Mesendoderm (in vitro differentiated cells): ENCODE measurements at regions not wholly inside any gene's neighbourhood (a gene's known extent, or its start where the extent isn't known, plus 50 kb on each side); places are given as distances from the start of the nearest gene placed in this dataset.
A peak's percentile ranks its signal among the peaks of the same experiment; 100 is the strongest.

Experiments
- DNase-seq: peaks from one replicate; pipeline ENCODE4 v3.0.0; 2013
- H2AK5ac ChIP-seq: 2 replicates; pipeline ENCODE4 v1.6.1; 2013; ENCODE audit warnings: low read length, inconsistent platforms
- H2BK120ac ChIP-seq: 2 replicates; pipeline ENCODE4 v1.6.1; 2013; ENCODE audit warnings: low read depth, mild to moderate bottlenecking, low read length, moderate library complexity, mixed read lengths
- H2BK15ac ChIP-seq: replicated peaks from 2 replicates; pipeline ENCODE4 v1.6.1; 2013; ENCODE audit warnings: low read depth, mild to moderate bottlenecking, moderate library complexity
- H2BK5ac ChIP-seq: 2 replicates; pipeline ENCODE4 v1.6.1; 2013; ENCODE audit warnings: low read length, inconsistent platforms
- H3K18ac ChIP-seq: 2 replicates; pipeline ENCODE4 v1.6.1; 2013; ENCODE audit warnings: mild to moderate bottlenecking, low read length, mixed read lengths
- H3K23ac ChIP-seq: one replicate; pipeline ENCODE4 v1.6.1; 2013; ENCODE audit warnings: low read length
- H3K27ac ChIP-seq: 2 replicates; pipeline ENCODE4 v1.5.1; 2013; ENCODE audit warnings: low read depth, mild to moderate bottlenecking, inconsistent platforms, low read length, moderate library complexity
- H3K27me3 ChIP-seq: 2 replicates; pipeline ENCODE4 v1.6.1; 2013; ENCODE audit warnings: low read length, control low read depth, mild to moderate bottlenecking, inconsistent platforms; ENCODE audit not compliant: insufficient read depth, poor library complexity
- H3K36me3 ChIP-seq: 2 replicates; pipeline ENCODE4 v1.6.1; 2013; ENCODE audit warnings: low read length, inconsistent platforms; ENCODE audit not compliant: control insufficient read depth, insufficient read depth
- H3K4ac ChIP-seq: one replicate; pipeline ENCODE4 v1.6.1; 2013; ENCODE audit warnings: low read depth, mild to moderate bottlenecking, low read length, moderate library complexity
- H3K4me1 ChIP-seq: 2 replicates; pipeline ENCODE4 v1.6.1; 2013; ENCODE audit warnings: low read depth, low read length, inconsistent platforms; ENCODE audit not compliant: control insufficient read depth
- H3K4me2 ChIP-seq: 2 replicates; pipeline ENCODE4 v1.6.1; 2013; ENCODE audit warnings: low read length
- H3K4me3 ChIP-seq: 2 replicates; pipeline ENCODE4 v1.5.1; 2013; ENCODE audit warnings: mild to moderate bottlenecking, low read length
- H3K56ac ChIP-seq: one replicate; pipeline ENCODE4 v1.6.1; 2013; ENCODE audit warnings: low read length
- H3K79me1 ChIP-seq: 2 replicates; pipeline ENCODE4 v1.6.1; 2013; ENCODE audit warnings: low read length, inconsistent platforms
- H3K79me2 ChIP-seq: 2 replicates; pipeline ENCODE4 v1.6.1; 2013; ENCODE audit warnings: mild to moderate bottlenecking, low read length; ENCODE audit not compliant: control insufficient read depth, insufficient read depth
- H3K9ac ChIP-seq: 2 replicates; pipeline ENCODE4 v1.6.1; 2013; ENCODE audit warnings: low read length, inconsistent platforms
- H4K5ac ChIP-seq: one replicate; pipeline ENCODE4 v1.6.1; 2013; ENCODE audit warnings: low read length
- H4K8ac ChIP-seq: one replicate; pipeline ENCODE4 v1.6.1; 2013; ENCODE audit warnings: low read depth, mild to moderate bottlenecking, control low read depth, low read length, moderate library complexity
- WGBS: extraction: QIAGEN DNeasy Blood & Tissue Kit; methylation state at CpG from one replicate; pipeline ENCODE4 v1.1.7; 2013; ENCODE audit warnings: low lambda C conversion rate, missing lambda C conversion rate; ENCODE audit not compliant: insufficient coverage; ENCODE audit errors: extremely low coverage; 5-methylcytosine and 5-hydroxymethylcytosine counted together

GRCh38 chr6:67735623-67736022 lies 899.5 kb upstream of the ADGRB3 start:
- WGBS, result no CpG with 5 or more reads among the region's 1 CpG
- Histone ChIP-seq H3K79me2 (no peaks in the 10 kb centered on the region), H4K5ac (no peak overlapping the region), H4K8ac (no peak overlapping the region), H3K23ac (no peak overlapping the region), H3K36me3 (no peaks in the 10 kb centered on the region), H3K4me1 (no peaks in the 10 kb centered on the region), H2BK120ac (no peak overlapping the region), H3K4me3 (no peak overlapping the region), H3K4me2 (no peak overlapping the region), H3K79me1 (no peaks in the 10 kb centered on the region), H2BK5ac (no peak overlapping the region), H3K27me3 (no peaks in the 10 kb centered on the region), H2BK15ac (no peak overlapping the region), H2AK5ac (no peak overlapping the region), H3K27ac (no peak overlapping the region), H3K9ac (no peak overlapping the region), H3K56ac (no peak overlapping the region), H3K18ac (no peak overlapping the region), H3K4ac (no peak overlapping the region)
- no peak for DNase-seq

GRCh38 chr6:67722861-67723261 lies 912.2 kb upstream of the ADGRB3 start:
- DNase-seq, result no peak
- Histone ChIP-seq H2BK15ac (no peak overlapping the region), H3K18ac (no peak overlapping the region), H2BK120ac (no peak overlapping the region), H3K36me3 (no peaks in the 10 kb centered on the region), H3K27ac (no peak overlapping the region), H3K9ac (no peak overlapping the region), H3K79me1 (no peaks in the 10 kb centered on the region), H3K56ac (no peak overlapping the region), H3K4me2 (no peak overlapping the region), H3K4ac (no peak overlapping the region), H2BK5ac (no peak overlapping the region), H4K8ac (no peak overlapping the region), H3K23ac (no peak overlapping the region), H3K79me2 (no peaks in the 10 kb centered on the region), H3K4me1 (no peaks in the 10 kb centered on the region), H2AK5ac (no peak overlapping the region), H4K5ac (no peak overlapping the region), H3K4me3 (no peak overlapping the region), H3K27me3 (no peaks in the 10 kb centered on the region)
- no CpG with 5 or more reads among the region's 14 CpGs for WGBS

- H3K18ac ChIP-seq, result no peak overlapping the region
- no peak overlapping the region for H2BK120ac ChIP-seq
- no CpG with 5 or more reads among the region's 3 CpGs for WGBS
Measured at GRCh38 chr6:67717281-67717680, 917.8 kb upstream of the ADGRB3 start.

GRCh38 chr6:67706388-67706787 lies 928.7 kb upstream of the ADGRB3 start:
- WGBS, result no CpG with 5 or more reads among the region's 2 CpGs
- H2BK5ac ChIP-seq, result no peak overlapping the region
- H4K8ac ChIP-seq, result no peak overlapping the region
- H4K5ac ChIP-seq, result no peak overlapping the region
- no peaks in the 10 kb centered on the region for H3K79me1 ChIP-seq
- H3K9ac ChIP-seq, result no peak overlapping the region
- no peak overlapping the region for H3K4me3 ChIP-seq
- H3K4ac ChIP-seq, result no peak overlapping the region
- no peaks in the 10 kb centered on the region for H3K36me3 ChIP-seq
- no peak overlapping the region for H2AK5ac ChIP-seq
- no peak overlapping the region for H3K4me2 ChIP-seq
- DNase-seq, result no peak
- no peak overlapping the region for H3K23ac ChIP-seq
- no peaks in the 10 kb centered on the region for H3K4me1 ChIP-seq
- no peak overlapping the region for H3K56ac ChIP-seq
- H2BK120ac ChIP-seq, result no peak overlapping the region
- H3K27ac ChIP-seq, result no peak overlapping the region
- H3K27me3 ChIP-seq, result no peaks in the 10 kb centered on the region
- no peak overlapping the region for H2BK15ac ChIP-seq
- no peak overlapping the region for H3K18ac ChIP-seq
- no peaks in the 10 kb centered on the region for H3K79me2 ChIP-seq

More at GRCh38 chr6:67717281-67717680, 917.8 kb upstream of the ADGRB3 start:
- no peaks in the 10 kb centered on the region for H3K4me1 ChIP-seq
- DNase-seq, result no peak
- no peak overlapping the region for H2AK5ac ChIP-seq
- H3K36me3 ChIP-seq, result no peaks in the 10 kb centered on the region
- no peak overlapping the region for H4K8ac ChIP-seq
- no peak overlapping the region for H2BK5ac ChIP-seq
- H3K4me2 ChIP-seq, result no peak overlapping the region
- H4K5ac ChIP-seq, result no peak overlapping the region
- H3K23ac ChIP-seq, result no peak overlapping the region
- H3K79me2 ChIP-seq, result no peaks in the 10 kb centered on the region
- no peak overlapping the region for H3K4me3 ChIP-seq
- H3K27ac ChIP-seq, result no peak overlapping the region
- H3K27me3 ChIP-seq, result no peaks in the 10 kb centered on the region
- H3K9ac ChIP-seq, result no peak overlapping the region
- H2BK15ac ChIP-seq, result no peak overlapping the region
- H3K4ac ChIP-seq, result no peak overlapping the region
- no peak overlapping the region for H3K56ac ChIP-seq
- no peaks in the 10 kb centered on the region for H3K79me1 ChIP-seq

- WGBS, result no CpG with 5 or more reads among the region's 4 CpGs
- no peak overlapping the region for H4K5ac ChIP-seq
- no peak overlapping the region for H3K18ac ChIP-seq
- H3K27me3 ChIP-seq, result no peaks in the 10 kb centered on the region
- no peak overlapping the region for H3K4ac ChIP-seq
- H3K36me3 ChIP-seq, result no peaks in the 10 kb centered on the region
- H3K9ac ChIP-seq, result no peak overlapping the region
- no peak overlapping the region for H3K56ac ChIP-seq
- no peak overlapping the region for H3K27ac ChIP-seq
- no peaks in the 10 kb centered on the region for H3K79me2 ChIP-seq
- no peak overlapping the region for H2BK5ac ChIP-seq
- H3K4me3 ChIP-seq, result no peak overlapping the region
- no peak overlapping the region for H3K4me2 ChIP-seq
- no peak overlapping the region for H2BK15ac ChIP-seq
- H4K8ac ChIP-seq, result no peak overlapping the region
- no peak overlapping the region for H2BK120ac ChIP-seq
- H3K4me1 ChIP-seq, result no peaks in the 10 kb centered on the region
- no peak overlapping the region for H2AK5ac ChIP-seq
- no peak for DNase-seq
- H3K79me1 ChIP-seq, result no peaks in the 10 kb centered on the region
- H3K23ac ChIP-seq, result no peak overlapping the region
Measured at GRCh38 chr6:67698534-67698933, 936.5 kb upstream of the ADGRB3 start.

- no peak overlapping the region for H3K4me2 ChIP-seq
- H3K4me1 ChIP-seq, result no peaks in the 10 kb centered on the region
- DNase-seq, result peak; percentile 10
- H3K56ac ChIP-seq, result no peak overlapping the region
- no peak overlapping the region for H2BK120ac ChIP-seq
- no peak overlapping the region for H2AK5ac ChIP-seq
- no peak overlapping the region for H3K27ac ChIP-seq
- no peak overlapping the region for H3K9ac ChIP-seq
- H4K5ac ChIP-seq, result no peak overlapping the region
- H2BK15ac ChIP-seq, result no peak overlapping the region
- H3K36me3 ChIP-seq, result no peaks in the 10 kb centered on the region
- no peak overlapping the region for H3K23ac ChIP-seq
- no peaks in the 10 kb centered on the region for H3K79me1 ChIP-seq
- WGBS, result no CpG with 5 or more reads among the region's 4 CpGs
- no peak overlapping the region for H3K4me3 ChIP-seq
- no peak overlapping the region for H3K18ac ChIP-seq
- H2BK5ac ChIP-seq, result no peak overlapping the region
- no peak overlapping the region for H4K8ac ChIP-seq
- H3K79me2 ChIP-seq, result no peaks in the 10 kb centered on the region
- no peak overlapping the region for H3K4ac ChIP-seq
- no peaks in the 10 kb centered on the region for H3K27me3 ChIP-seq
Measured at GRCh38 chr6:67694127-67694526, 941.0 kb upstream of the ADGRB3 start.
